ENCODE measurements at regions not wholly inside any gene's neighbourhood (a gene's known extent, or its start where the extent isn't known, plus 50 kb on each side); places are given as distances from the start of the nearest gene placed in this dataset.

DNA sequence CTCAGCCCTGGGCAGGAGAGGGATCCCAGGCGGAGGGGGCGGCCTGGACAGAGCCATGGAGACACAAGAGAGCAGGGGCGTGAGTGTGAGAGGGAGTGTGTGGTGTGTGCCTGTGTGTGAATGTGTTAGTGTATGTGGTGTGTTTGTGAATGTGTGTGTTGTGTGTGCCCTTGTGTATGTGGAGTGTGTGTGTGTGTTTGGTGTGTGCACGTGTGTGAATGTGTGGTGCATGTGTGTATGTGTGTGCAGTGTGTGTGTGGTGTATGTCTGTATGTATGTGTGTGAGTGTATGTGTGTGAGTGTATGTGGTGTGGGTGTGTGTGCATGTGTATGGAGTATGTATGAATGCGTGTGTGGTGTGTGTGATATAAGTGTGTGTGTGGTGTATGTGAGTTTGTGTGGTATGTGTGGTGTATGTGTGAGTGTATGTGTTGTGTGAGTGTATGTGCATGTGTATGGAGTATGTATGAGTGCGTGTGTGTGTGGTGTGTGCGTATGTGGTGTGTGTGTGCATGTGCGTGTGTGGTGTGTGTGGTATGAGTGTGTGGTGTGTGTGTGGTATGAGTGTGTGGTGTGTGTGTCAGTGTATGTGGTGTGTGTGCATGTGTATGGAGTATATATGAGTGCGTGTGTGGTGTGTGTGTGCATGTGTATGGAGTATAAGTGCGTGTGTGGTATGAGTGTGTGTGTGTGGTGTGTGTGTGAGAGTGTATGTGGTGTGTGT lies 175.2 kb upstream of the AFDN start:
- Histone ChIP-seq H3K4me1 (ENCODE audit: insufficient read depth, low read length, severe bottlenecking) (no peaks in the 10 kb centered on the region), H4K20me1 (ENCODE audit: insufficient read depth, low read length) (no peaks in the 10 kb centered on the region), H2AFZ (ENCODE audit: low read length) (no peak overlapping the region), H3K9me3 (ENCODE audit: low read length) (no peaks in the 10 kb centered on the region), H3K36me3 (ENCODE audit: insufficient read depth, low read length) (no peaks in the 10 kb centered on the region), H3F3A (ENCODE audit: insufficient read depth, low read length) (no peaks in the 10 kb centered on the region), H3K27ac (ENCODE audit: low read depth, low read length, poor library complexity, severe bottlenecking) (no peak overlapping the region), H3K4me3 (ENCODE audit: low read depth, low read length, poor library complexity, severe bottlenecking) (no peak overlapping the region), H3K79me2 (ENCODE audit: insufficient read depth, low read length) (no peaks in the 10 kb centered on the region), H3K9ac (ENCODE audit: low read length) (no peak overlapping the region), H3K4me2 (ENCODE audit: low read length) (no peak overlapping the region), H3K27me3 (ENCODE audit: insufficient read depth, low read length) (no peaks in the 10 kb centered on the region), H3K9me2 (ENCODE audit: low read depth, low read length) (no peaks in the 10 kb centered on the region)
- TF ChIP-seq CTCF (IDR thresholded peaks at IDR 0.05; ENCODE audit: low read length), result no peak
- no peak for TF ChIP-seq EZH2 (IDR thresholded peaks at IDR 0.05; ENCODE audit: borderline replicate concordance, low read length)

DNA sequence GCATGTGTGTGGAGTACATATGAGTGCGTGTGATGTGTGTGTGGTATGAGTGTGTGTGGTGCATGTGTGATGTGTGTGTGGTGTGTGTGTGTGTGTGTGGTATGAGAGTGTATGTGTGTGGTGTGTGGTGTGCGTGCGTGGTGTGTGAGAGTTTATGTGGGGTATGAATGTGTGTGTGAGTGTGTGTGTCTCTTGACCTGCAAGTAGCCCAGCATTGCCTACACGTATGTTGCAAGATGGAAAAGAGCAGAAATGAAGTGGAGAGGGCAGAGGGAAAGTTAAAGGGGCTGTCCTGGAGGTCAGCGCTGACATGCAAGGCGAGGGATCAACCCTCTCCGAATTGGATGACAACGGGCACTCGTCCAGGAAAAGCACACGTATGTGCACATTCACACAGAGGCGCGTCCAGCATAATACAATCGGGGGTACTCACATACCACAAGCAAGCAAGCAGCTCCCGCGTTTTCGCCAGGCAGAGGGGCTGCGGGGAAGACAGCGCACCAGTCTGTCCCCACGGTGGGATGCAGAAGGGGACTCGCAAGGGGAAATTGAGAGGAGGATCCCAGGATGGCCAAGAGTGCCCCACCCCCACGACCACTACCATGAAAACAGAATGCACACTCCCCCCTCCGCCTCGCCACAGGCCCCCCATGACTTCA lies 174.5 kb upstream of the AFDN start:
- TF ChIP-seq EZH2 (IDR thresholded peaks at IDR 0.05; ENCODE audit: borderline replicate concordance, low read length), result no peak
- H4K20me1 ChIP-seq (ENCODE audit: insufficient read depth, low read length), result no peaks in the 10 kb centered on the region
- no peaks in the 10 kb centered on the region for H3F3A ChIP-seq (ENCODE audit: insufficient read depth, low read length)
- no peak overlapping the region for H3K4me3 ChIP-seq (ENCODE audit: low read depth, low read length, poor library complexity, severe bottlenecking)
- H3K79me2 ChIP-seq (ENCODE audit: insufficient read depth, low read length), result no peaks in the 10 kb centered on the region
- H3K36me3 ChIP-seq (ENCODE audit: insufficient read depth, low read length), result no peaks in the 10 kb centered on the region
- no peak overlapping the region for H3K9ac ChIP-seq (ENCODE audit: low read length)
- no peaks in the 10 kb centered on the region for H3K27me3 ChIP-seq (ENCODE audit: insufficient read depth, low read length)
- H3K9me2 ChIP-seq (ENCODE audit: low read depth, low read length), result no peaks in the 10 kb centered on the region
- H3K4me1 ChIP-seq (ENCODE audit: insufficient read depth, low read length, severe bottlenecking), result no peaks in the 10 kb centered on the region
- no peaks in the 10 kb centered on the region for H3K9me3 ChIP-seq (ENCODE audit: low read length)
- no peak overlapping the region for H3K4me2 ChIP-seq (ENCODE audit: low read length)
- no peak overlapping the region for H3K27ac ChIP-seq (ENCODE audit: low read depth, low read length, poor library complexity, severe bottlenecking)
- H2AFZ ChIP-seq (ENCODE audit: low read length), result no peak overlapping the region

GRCh38 chr6:167652701-167653095 lies 174.0 kb upstream of the AFDN start:
- H3K9me3 ChIP-seq (ENCODE audit: low read length), result no peaks in the 10 kb centered on the region
- no peak overlapping the region for H3K4me3 ChIP-seq (ENCODE audit: low read depth, low read length, poor library complexity, severe bottlenecking)
- H3K9me2 ChIP-seq (ENCODE audit: low read depth, low read length), result no peaks in the 10 kb centered on the region
- TF ChIP-seq CTCF (IDR thresholded peaks at IDR 0.05; ENCODE audit: low read length), result no peak
- TF ChIP-seq EZH2 (IDR thresholded peaks at IDR 0.05; ENCODE audit: borderline replicate concordance, low read length), result no peak
- no peaks in the 10 kb centered on the region for H4K20me1 ChIP-seq (ENCODE audit: insufficient read depth, low read length)
- no peak overlapping the region for H2AFZ ChIP-seq (ENCODE audit: low read length)
- H3K4me1 ChIP-seq (ENCODE audit: insufficient read depth, low read length, severe bottlenecking), result no peaks in the 10 kb centered on the region
- no peaks in the 10 kb centered on the region for H3K36me3 ChIP-seq (ENCODE audit: insufficient read depth, low read length)
- no peak overlapping the region for H3K4me2 ChIP-seq (ENCODE audit: low read length)
- no peaks in the 10 kb centered on the region for H3F3A ChIP-seq (ENCODE audit: insufficient read depth, low read length)
- H3K27ac ChIP-seq (ENCODE audit: low read depth, low read length, poor library complexity, severe bottlenecking), result no peak overlapping the region
- no peak overlapping the region for H3K9ac ChIP-seq (ENCODE audit: low read length)
- H3K27me3 ChIP-seq (ENCODE audit: insufficient read depth, low read length), result no peaks in the 10 kb centered on the region
- H3K79me2 ChIP-seq (ENCODE audit: insufficient read depth, low read length), result no peaks in the 10 kb centered on the region

Data from OCI-LY1 (cell line).